DMS 273 (cell line): ENCODE measurements at regions not wholly inside any gene's neighbourhood (a gene's known extent, or its start where the extent isn't known, plus 50 kb on each side); places are given as distances from the start of the nearest gene placed in this dataset.
"Not testable (repeated sequence)": the region's sequence is repeated elsewhere in the genome, so short reads cannot be mapped to it uniquely, and the experiment has no call there.

ENCODE experiments used
- DNase-seq: peaks from one replicate; lab custom pipeline; 2025; ENCODE audit not compliant: unreplicated experiment; lab: John Stamatoyannopoulos, UW

- not testable (repeated sequence) for DNase-seq
Measured at GRCh38 chr2:89756616-89757015, 1065.1 kb downstream of the RPIA start.

- not testable (repeated sequence) for DNase-seq
Measured at GRCh38 chr2:89758332-89759026, 1067.0 kb downstream of the RPIA start.

- DNase-seq = not testable (repeated sequence)
Measured at GRCh38 chr2:89760762-89761161, 1069.3 kb downstream of the RPIA start.

- DNase-seq = not testable (repeated sequence)
Measured at GRCh38 chr2:89761171-89761570, 1069.7 kb downstream of the RPIA start.

GRCh38 chr2:89761863-89762262 lies 1070.4 kb downstream of the RPIA start:
- DNase-seq = not testable (repeated sequence)

GRCh38 chr2:89762461-89763253 lies 1071.2 kb downstream of the RPIA start:
- DNase-seq = not testable (repeated sequence)

GRCh38 chr2:89763254-89763580 lies 1071.7 kb downstream of the RPIA start:
- no peak for DNase-seq

- DNase-seq = no peak
Measured at GRCh38 chr2:89763581-89764485, 1072.4 kb downstream of the RPIA start.

- not testable (repeated sequence) for DNase-seq
Measured at GRCh38 chr2:89764571-89765360, 1073.3 kb downstream of the RPIA start.

- DNase-seq = not testable (repeated sequence)
Measured at GRCh38 chr2:89765361-89765718, 1073.9 kb downstream of the RPIA start.

GRCh38 chr2:89766141-89766990 lies 1074.9 kb downstream of the RPIA start:
- DNase-seq = not testable (repeated sequence)

GRCh38 chr2:89767058-89767457 lies 1075.6 kb downstream of the RPIA start:
- not testable (repeated sequence) for DNase-seq

GRCh38 chr2:89767572-89768435 lies 1076.3 kb downstream of the RPIA start:
- DNase-seq = no peak

- no peak for DNase-seq
Measured at GRCh38 chr2:89775885-89776284, 1084.4 kb downstream of the RPIA start.

GRCh38 chr2:89780318-89780717 lies 1088.8 kb downstream of the RPIA start:
- DNase-seq = no peak

GRCh38 chr2:89781962-89782361 lies 1090.5 kb downstream of the RPIA start:
- no peak for DNase-seq

- no peak for DNase-seq
Measured at GRCh38 chr2:89784960-89785359, 1093.5 kb downstream of the RPIA start.

- DNase-seq = not testable (repeated sequence)
Measured at GRCh38 chr2:89785528-89785927, 1094.1 kb downstream of the RPIA start.

- not testable (repeated sequence) for DNase-seq
Measured at GRCh38 chr2:89786642-89787041, 1095.2 kb downstream of the RPIA start.
